A673 (cell line): ENCODE measurements at regions not wholly inside any gene's neighbourhood (a gene's known extent, or its start where the extent isn't known, plus 50 kb on each side); places are given as distances from the start of the nearest gene placed in this dataset.

Experiments used
- BruUV-seq: library from RNA; stranded (reverse); fragments of 400-500 nt; replicated peaks from 2 replicates; lab custom pipeline; 2021; lab: Mats Ljungman, UMichigan
- CTCF ChIA-PET: fragments of 300-600 bp; sonication (Branson Sonifier 250); formaldehyde crosslinking; loops from one replicate; lab custom pipeline; 2022; ENCODE audit warnings: antibody characterized with exemption; lab: Charles Lee
- POLR2A ChIA-PET: fragments of 300-600 bp; sonication (Branson Sonifier 250); formaldehyde crosslinking; loops from one replicate; lab custom pipeline; 2022; ENCODE audit warnings: antibody characterized with exemption; ENCODE audit not compliant: low non-redundant PET; lab: Charles Lee
- DNase-seq: peaks from one replicate; pipeline ENCODE4 v3.0.0-alpha.2; 2015; ENCODE audit warnings: low spot score
- H3K27ac ChIP-seq: fragments of 200-600 bp; sonication (generic); 2 replicates; pipeline ENCODE4 v1.5.1; 2016; ENCODE audit warnings: mixed run types, low read depth, mild to moderate bottlenecking, mixed read lengths, antibody characterized with exemption, low read length; ENCODE audit not compliant: poor library complexity, severe bottlenecking
- H3K27me3 ChIP-seq: fragments of 200-600 bp; sonication (generic); replicated peaks from 2 replicates; pipeline ENCODE4 v1.6.1; 2017; ENCODE audit warnings: mixed run types, low read depth, mild to moderate bottlenecking, mixed read lengths, antibody characterized with exemption, low read length; ENCODE audit not compliant: insufficient read depth, poor library complexity
- H3K36me3 ChIP-seq: fragments of 200-600 bp; sonication (generic); 2 replicates; pipeline ENCODE4 v1.6.1; 2016; ENCODE audit warnings: mixed run types, mild to moderate bottlenecking, mixed read lengths, antibody characterized with exemption, low read length; ENCODE audit not compliant: insufficient read depth, poor library complexity, severe bottlenecking
- H3K4me1 ChIP-seq: fragments of 200-600 bp; sonication (generic); 2 replicates; pipeline ENCODE4 v1.6.1; 2017; ENCODE audit warnings: mixed run types, mild to moderate bottlenecking, mixed read lengths, antibody characterized with exemption, low read length; ENCODE audit not compliant: insufficient read depth, poor library complexity, severe bottlenecking
- H3K4me3 ChIP-seq: fragments of 200-600 bp; sonication (generic); 2 replicates; pipeline ENCODE4 v1.5.1; 2016; ENCODE audit warnings: low read depth, mixed run types, mild to moderate bottlenecking, mixed read lengths, low read length; ENCODE audit not compliant: poor library complexity, severe bottlenecking
- H3K9me3 ChIP-seq: fragments of 200-600 bp; sonication (generic); 2 replicates; pipeline ENCODE4 v1.6.1; 2016; ENCODE audit warnings: mixed run types, low read depth, mild to moderate bottlenecking, mixed read lengths, antibody characterized with exemption, low read length; ENCODE audit not compliant: poor library complexity, severe bottlenecking
- CTCF ChIP-seq: fragments of 300-800, 200-600 bp; sonication (generic); conservative IDR thresholded peaks from 2 replicates; pipeline ENCODE4 v1.5.1; 2017; ENCODE audit warnings: low read depth, mild to moderate bottlenecking, antibody characterized with exemption, low read length, moderate library complexity, mixed read lengths
- EZH2 ChIP-seq: fragments of 200-600 bp; sonication (generic); IDR thresholded peaks from 2 replicates; pipeline ENCODE4 v1.6.1; 2017; ENCODE audit warnings: borderline replicate concordance, low read depth, mild to moderate bottlenecking, mixed read lengths, antibody characterized with exemption, low read length; ENCODE audit not compliant: poor library complexity, severe bottlenecking
- intact Hi-C: fragments of 100-400 bp; cut with micrococcal nuclease; formaldehyde crosslinking; loops from one replicate; pipeline ENCODE4 v1.10.0; 2022; ENCODE audit not compliant: unreplicated experiment

- ChIA-PET POLR2A (no interaction called here), CTCF (no interaction called here)
These were observed 755.7 kb upstream of the GRM7 start for GRCh38 chr3:6105187-6105586.

GRCh38 chr3:6108957-6109356 lies 752.0 kb upstream of the GRM7 start:
- DNase-seq = no peak
- ChIA-PET CTCF (no interaction called here), POLR2A (no interaction called here)
- H3K27ac ChIP-seq = no peak overlapping the region
- H3K27me3 ChIP-seq = peaks cover 3% of the 10 kb centered on the region
- H3K9me3 ChIP-seq = no peaks in the 10 kb centered on the region
- intact Hi-C loops = no loop called here
- H3K4me1 ChIP-seq = no peaks in the 10 kb centered on the region
- TF ChIP-seq EZH2 (no peak), CTCF (no peak)
- H3K4me3 ChIP-seq = no peak overlapping the region
- no TSS peak for BruUV-seq
- H3K36me3 ChIP-seq = no peaks in the 10 kb centered on the region

More at GRCh38 chr3:6105187-6105586, 755.7 kb upstream of the GRM7 start:
- intact Hi-C loops = no loop called here
- BruUV-seq = no TSS peak
- no peaks in the 10 kb centered on the region for H3K4me1 ChIP-seq
- H3K4me3 ChIP-seq = no peak overlapping the region
- H3K9me3 ChIP-seq = peaks cover 6% of the 10 kb centered on the region
- peaks cover 9% of the 10 kb centered on the region for H3K27me3 ChIP-seq
- no peak for DNase-seq
- no peaks in the 10 kb centered on the region for H3K36me3 ChIP-seq
- no peak overlapping the region for H3K27ac ChIP-seq
- TF ChIP-seq EZH2 (no peak), CTCF (no peak)

- Histone ChIP-seq H3K4me1 (no peaks in the 10 kb centered on the region), H3K36me3 (no peaks in the 10 kb centered on the region), H3K9me3 (no peaks in the 10 kb centered on the region), H3K27me3 (peaks cover 3% of the 10 kb centered on the region), H3K4me3 (no peak overlapping the region), H3K27ac (no peak overlapping the region)
- DNase-seq = no peak
- ChIA-PET POLR2A (no interaction called here), CTCF (no interaction called here)
- intact Hi-C loops = no loop called here
- BruUV-seq = no TSS peak
- TF ChIP-seq CTCF = no peak
- no peak for TF ChIP-seq EZH2
These were observed 750.5 kb upstream of the GRM7 start for GRCh38 chr3:6110451-6110850.
